SK-N-SH treated with all-trans-retinoic acid at 6 μM for 48 hours (cell line): ENCODE measurements at regions not wholly inside any gene's neighbourhood (a gene's known extent, or its start where the extent isn't known, plus 50 kb on each side); places are given as distances from the start of the nearest gene placed in this dataset.
A peak's percentile ranks its signal among the peaks of the same experiment; 100 is the strongest.

Experiments used
- ATAC-seq: fragments of 200-7000 bp; cut with Tn5 transposase; 3 replicates; pipeline ENCODE4 v1.9.1; 2020; ENCODE audit warnings: mild to moderate bottlenecking, moderate library complexity
- BACH2 ChIP-seq: fragments of 250-450 bp; sonication (Bioruptor Pico); IDR thresholded peaks from 2 replicates; pipeline ENCODE4 v1.9.0; 2021; ENCODE audit warnings: mild to moderate bottlenecking, borderline replicate concordance
- CREB5 ChIP-seq: fragments of 250-450 bp; sonication (Bioruptor Pico); IDR thresholded peaks from 2 replicates; pipeline ENCODE4 v1.5.1; 2020; ENCODE audit warnings: low read depth, mild to moderate bottlenecking, moderate library complexity
- CSDC2 ChIP-seq: fragments of 250-450 bp; sonication (Bioruptor Pico); IDR thresholded peaks from 2 replicates; pipeline ENCODE4 v1.5.0; 2020; ENCODE audit warnings: mild to moderate bottlenecking, moderate library complexity
- CSRNP3 ChIP-seq: fragments of 250-450 bp; sonication (Bioruptor Pico); IDR thresholded peaks from 2 replicates; pipeline ENCODE4 v1.5.1; 2021; ENCODE audit warnings: mild to moderate bottlenecking, moderate library complexity
- ESRRG ChIP-seq: fragments of 250-450 bp; sonication (Bioruptor Pico); IDR thresholded peaks from 2 replicates; pipeline ENCODE4 v1.6.1; 2021; ENCODE audit warnings: mild to moderate bottlenecking
- GLIS3 ChIP-seq: fragments of 250-450 bp; sonication (Bioruptor Pico); IDR thresholded peaks from 2 replicates; pipeline ENCODE4 v1.5.0; 2020; ENCODE audit warnings: mild to moderate bottlenecking, moderate library complexity
- ISL1 ChIP-seq: fragments of 250-450 bp; sonication (Bioruptor Pico); IDR thresholded peaks from 2 replicates; pipeline ENCODE4 v2.1.2; 2022; ENCODE audit warnings: mild to moderate bottlenecking, moderate library complexity
- OSR1 ChIP-seq: fragments of 250-450 bp; sonication (Bioruptor Pico); IDR thresholded peaks from 2 replicates; pipeline ENCODE4 v1.8.0; 2022; ENCODE audit warnings: moderate library complexity, mild to moderate bottlenecking, inconsistent platforms
- PATZ1 ChIP-seq: fragments of 250-450 bp; sonication (Bioruptor Pico); IDR thresholded peaks from 2 replicates; pipeline ENCODE4 v1.8.0; 2020; ENCODE audit warnings: mild to moderate bottlenecking, moderate library complexity, borderline replicate concordance
- PPARA ChIP-seq: fragments of 250-450 bp; sonication (Bioruptor Pico); IDR thresholded peaks from 2 replicates; pipeline ENCODE4 v1.5.0; 2020; ENCODE audit warnings: mild to moderate bottlenecking, borderline replicate concordance
- RARB ChIP-seq: fragments of 250-450 bp; sonication (Bioruptor Pico); IDR thresholded peaks from 2 replicates; pipeline ENCODE4 v1.8.0; 2021; ENCODE audit warnings: mild to moderate bottlenecking, moderate library complexity
- SNAI2 ChIP-seq: fragments of 250-450 bp; sonication (Bioruptor Pico); IDR thresholded peaks from 2 replicates; pipeline ENCODE4 v1.5.0; 2020; ENCODE audit warnings: mild to moderate bottlenecking, moderate library complexity
- TCF4 ChIP-seq: fragments of 250-450 bp; sonication (Bioruptor Pico); IDR thresholded peaks from 2 replicates; pipeline ENCODE4 v1.8.0; 2021; ENCODE audit warnings: mild to moderate bottlenecking, moderate library complexity, borderline replicate concordance
- TSHZ2 ChIP-seq: fragments of 250-450 bp; sonication (Bioruptor Pico); IDR thresholded peaks from 2 replicates; pipeline ENCODE4 v1.5.0; 2020; ENCODE audit warnings: mild to moderate bottlenecking, moderate library complexity
- ZC3H10 ChIP-seq: fragments of 250-450 bp; sonication (Bioruptor Pico); IDR thresholded peaks from 2 replicates; pipeline ENCODE4 v1.5.1; 2021; ENCODE audit warnings: mild to moderate bottlenecking, moderate library complexity
- ZFP3 ChIP-seq: fragments of 250-450 bp; sonication (Bioruptor Pico); IDR thresholded peaks from 2 replicates; pipeline ENCODE4 v1.5.0; 2020; ENCODE audit warnings: mild to moderate bottlenecking, moderate library complexity
- ZFP30 ChIP-seq: fragments of 450-650 bp; formaldehyde crosslinking; IDR thresholded peaks from 2 replicates; pipeline ENCODE4 v1.5.0; 2022; ENCODE audit warnings: mild to moderate bottlenecking, moderate library complexity
- ZNF565 ChIP-seq: fragments of 450-650 bp; formaldehyde crosslinking; conservative IDR thresholded peaks from 2 replicates; pipeline ENCODE4 v1.5.0; 2020; ENCODE audit warnings: low read depth, mild to moderate bottlenecking, moderate library complexity
- ZNF70 ChIP-seq: fragments of 450-650 bp; formaldehyde crosslinking; IDR thresholded peaks from 2 replicates; pipeline ENCODE4 v1.5.0; 2020; ENCODE audit warnings: mild to moderate bottlenecking, moderate library complexity
- ZNF8 ChIP-seq: fragments of 450-650 bp; formaldehyde crosslinking; IDR thresholded peaks from 2 replicates; pipeline ENCODE4 v1.5.0; 2020; ENCODE audit warnings: mild to moderate bottlenecking, moderate library complexity

GRCh38 chr2:226483143-226483542, 316.5 kb downstream of the IRS1 start (continued):
- no peak for TF ChIP-seq ZNF8 (CRISPR knock-in tag)
- no peak for TF ChIP-seq BACH2 (CRISPR knock-in tag)
- TF ChIP-seq ZNF565 (CRISPR knock-in tag), result no peak
- TF ChIP-seq OSR1 (CRISPR knock-in tag), result no peak
- no peak for TF ChIP-seq CSDC2
- no peak for TF ChIP-seq CSRNP3 (CRISPR knock-in tag)

GRCh38 chr2:226478109-226478809, 321.4 kb downstream of the IRS1 start:
- TF ChIP-seq ZNF70 (CRISPR knock-in tag), result no peak
- no peak for TF ChIP-seq PPARA (CRISPR knock-in tag)
- TF ChIP-seq BACH2 (CRISPR knock-in tag), result no peak
- no peak for TF ChIP-seq ZFP3
- no peak for TF ChIP-seq ISL1 (CRISPR knock-in tag)
- TF ChIP-seq ZFP30 (CRISPR knock-in tag), result no peak
- TF ChIP-seq ZNF565 (CRISPR knock-in tag), result no peak
- no peak for TF ChIP-seq CSDC2
- no peak for TF ChIP-seq TCF4 (CRISPR knock-in tag)
- TF ChIP-seq SNAI2 (CRISPR knock-in tag), result no peak
- no peak for TF ChIP-seq OSR1 (CRISPR knock-in tag)
- TF ChIP-seq CSRNP3 (CRISPR knock-in tag), result no peak
- TF ChIP-seq ZNF8 (CRISPR knock-in tag), result no peak
- TF ChIP-seq, all 23 proteins: peak for 0
- ATAC-seq, result peak; percentile 85

- no peak for TF ChIP-seq BACH2 (CRISPR knock-in tag)
- no peak for TF ChIP-seq GLIS3
- TF ChIP-seq RARB, result no peak
- no peak for TF ChIP-seq ZNF565 (CRISPR knock-in tag)
- no peak for TF ChIP-seq PPARA (CRISPR knock-in tag)
- TF ChIP-seq ZC3H10 (CRISPR knock-in tag), result no peak
- no peak for TF ChIP-seq OSR1 (CRISPR knock-in tag)
- no peak for TF ChIP-seq ESRRG (CRISPR knock-in tag)
- ATAC-seq, result no peak
These were observed 322.2 kb downstream of the IRS1 start for GRCh38 chr2:226477221-226478108.

- ATAC-seq, result peak; percentile 78
These were observed 324.0 kb downstream of the IRS1 start for GRCh38 chr2:226475650-226476049.

GRCh38 chr2:226474131-226474530, 325.5 kb downstream of the IRS1 start:
- ATAC-seq, result no peak
- TF ChIP-seq BACH2 (CRISPR knock-in tag), result no peak
- no peak for TF ChIP-seq OSR1 (CRISPR knock-in tag)
- no peak for TF ChIP-seq ESRRG (CRISPR knock-in tag)
- TF ChIP-seq TSHZ2 (CRISPR knock-in tag), result no peak
- TF ChIP-seq PATZ1 (CRISPR knock-in tag), result no peak
- no peak for TF ChIP-seq ZFP30 (CRISPR knock-in tag)
- no peak for TF ChIP-seq PPARA (CRISPR knock-in tag)
- no peak for TF ChIP-seq SNAI2 (CRISPR knock-in tag)
- TF ChIP-seq ZNF70 (CRISPR knock-in tag), result no peak
- no peak for TF ChIP-seq CSRNP3 (CRISPR knock-in tag)

More at GRCh38 chr2:226475650-226476049, 324.0 kb downstream of the IRS1 start:
- no peak for TF ChIP-seq CREB5
- TF ChIP-seq GLIS3, result no peak
